ENCODE measurements at regions not wholly inside any gene's neighbourhood (a gene's known extent, or its start where the extent isn't known, plus 50 kb on each side); places are given as distances from the start of the nearest gene placed in this dataset.
"Not testable (repeated sequence)": the region's sequence is repeated elsewhere in the genome, so short reads cannot be mapped to it uniquely, and the experiment has no call there.

DNA sequence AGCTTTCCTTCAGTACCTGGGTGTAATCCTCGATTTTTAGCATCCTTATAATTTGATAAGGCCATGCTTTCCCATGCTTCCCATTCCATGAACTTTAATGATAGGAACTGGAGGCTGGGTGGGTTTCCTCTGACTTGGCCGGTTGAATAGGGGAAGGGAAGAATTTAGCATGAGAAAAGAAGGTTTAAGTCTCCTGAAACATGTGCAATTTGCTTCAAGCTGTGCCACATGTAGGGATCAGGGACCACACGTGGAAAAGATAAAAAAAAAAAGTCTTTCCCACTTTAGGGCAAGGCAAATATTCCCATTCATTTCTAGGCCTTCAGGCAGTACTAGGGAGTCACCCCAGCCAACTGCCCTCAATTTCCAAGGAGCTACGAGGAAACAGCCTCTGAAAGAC, 900.3 kb downstream of the DSC3 start:
- no peak for DNase-seq

- not testable (repeated sequence) for DNase-seq
Observed at GRCh38 chr18:30141506-30141905, 901.0 kb downstream of the DSC3 start.

GRCh38 chr18:30139631-30140287, 902.8 kb downstream of the DSC3 start:
- no peak for DNase-seq

GRCh38 chr18:30135938-30136337, 906.6 kb downstream of the DSC3 start:
- no peak for DNase-seq

DNA sequence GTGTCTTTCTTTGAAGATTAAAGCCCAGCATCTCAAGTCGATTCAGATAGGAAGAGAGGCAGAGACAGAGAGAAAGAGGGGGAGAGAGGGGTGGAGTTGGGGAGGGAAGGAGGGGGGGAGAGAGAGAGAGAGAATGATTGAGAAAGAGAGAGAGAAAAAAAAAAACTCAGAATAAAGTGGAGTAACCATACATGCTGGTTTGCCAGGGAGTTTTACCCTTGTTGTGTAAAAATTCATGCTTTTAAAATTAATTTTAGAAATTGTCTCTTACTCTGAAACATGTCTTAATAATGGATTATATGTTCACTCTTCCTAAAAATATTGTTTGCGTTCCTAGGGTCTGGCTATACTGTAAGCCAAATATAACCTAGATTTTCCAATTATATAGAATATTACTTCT, 908.5 kb downstream of the DSC3 start:
- no peak for DNase-seq

DNA sequence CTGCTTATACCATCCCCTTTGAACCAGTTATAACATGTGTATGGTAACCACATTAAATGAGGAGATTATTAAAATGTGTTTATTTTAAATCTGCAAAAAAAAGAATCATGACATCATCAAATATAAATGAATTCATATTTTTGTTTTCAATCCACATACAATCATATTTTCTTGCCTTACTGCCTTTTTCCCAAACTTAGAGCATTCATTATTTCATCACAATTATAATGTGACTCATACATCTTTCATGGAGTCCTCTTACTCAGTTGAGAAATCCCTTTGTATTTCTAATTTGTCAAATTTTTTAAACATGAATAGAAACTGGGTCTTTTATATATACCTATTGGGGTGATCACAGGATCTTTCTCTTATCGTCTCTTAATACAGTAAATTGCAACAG, 909.6 kb downstream of the DSC3 start:
- DNase-seq: no peak

DNA sequence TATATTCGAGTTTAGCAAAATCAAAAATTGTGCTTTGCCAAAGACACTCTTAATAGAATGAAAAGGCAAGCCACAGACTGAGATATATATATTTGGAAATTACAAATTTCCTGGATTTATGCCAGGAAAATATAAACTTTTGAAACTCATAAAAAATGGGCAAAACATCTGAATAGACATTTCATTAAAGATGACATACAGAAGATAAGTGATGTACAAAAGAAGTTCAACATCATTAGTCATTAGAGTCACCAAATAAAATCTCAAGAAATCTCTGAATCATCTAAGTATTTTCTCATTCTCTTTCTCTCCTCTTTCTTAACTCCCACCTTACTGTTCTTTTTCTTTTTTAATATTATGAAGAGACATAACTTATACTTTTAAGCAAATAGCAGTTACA, 921.1 kb downstream of the DSC3 start:
- DNase-seq: no peak

- no peak for DNase-seq
Observed at GRCh38 chr18:30113454-30113853, 929.1 kb downstream of the DSC3 start.

DNA sequence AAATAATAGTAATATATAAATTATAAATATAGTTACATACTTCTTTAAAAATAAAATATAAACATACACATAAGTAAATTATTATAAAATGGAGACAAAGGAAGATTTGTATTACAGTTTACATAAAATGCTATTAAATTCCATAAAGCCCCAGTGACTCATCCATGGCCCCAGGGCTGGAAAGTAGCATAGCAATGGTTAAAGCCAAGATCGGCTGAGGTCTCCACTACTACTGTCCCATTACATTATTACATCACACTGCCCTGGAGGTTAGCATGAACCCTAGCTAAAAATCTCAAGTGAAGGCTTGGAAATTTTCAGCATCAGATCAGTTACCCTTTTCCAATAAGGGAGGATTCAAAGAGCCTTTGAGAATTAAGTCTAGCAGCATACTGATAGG, 936.2 kb downstream of the DSC3 start:
- no peak for DNase-seq

GRCh38 chr18:30103881-30104280, 938.7 kb downstream of the DSC3 start:
- no peak for DNase-seq

GRCh38 chr18:30096796-30097195, 945.7 kb downstream of the DSC3 start:
- no peak for DNase-seq

DNA sequence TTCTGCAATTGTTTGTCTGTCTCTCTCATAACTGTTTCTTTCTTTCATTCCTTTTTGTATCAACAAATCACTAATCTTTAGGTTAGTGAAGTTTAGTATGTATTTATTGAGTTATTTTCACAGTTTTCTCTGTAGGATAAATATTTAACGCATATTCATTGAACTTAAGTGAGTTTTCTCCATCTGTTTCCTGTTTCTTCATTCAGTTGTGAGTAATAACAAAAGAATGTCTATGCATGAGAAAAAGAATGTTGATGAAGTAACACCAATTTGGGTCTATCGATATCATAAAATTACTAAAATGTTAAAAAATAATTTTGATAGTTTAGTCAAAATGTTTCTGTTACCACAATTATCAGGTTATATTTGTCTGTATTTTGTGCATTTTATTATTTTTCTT, 948.0 kb downstream of the DSC3 start:
- DNase-seq: no peak

GRCh38 chr18:30093376-30093775, 949.2 kb downstream of the DSC3 start:
- no peak for DNase-seq

DNA sequence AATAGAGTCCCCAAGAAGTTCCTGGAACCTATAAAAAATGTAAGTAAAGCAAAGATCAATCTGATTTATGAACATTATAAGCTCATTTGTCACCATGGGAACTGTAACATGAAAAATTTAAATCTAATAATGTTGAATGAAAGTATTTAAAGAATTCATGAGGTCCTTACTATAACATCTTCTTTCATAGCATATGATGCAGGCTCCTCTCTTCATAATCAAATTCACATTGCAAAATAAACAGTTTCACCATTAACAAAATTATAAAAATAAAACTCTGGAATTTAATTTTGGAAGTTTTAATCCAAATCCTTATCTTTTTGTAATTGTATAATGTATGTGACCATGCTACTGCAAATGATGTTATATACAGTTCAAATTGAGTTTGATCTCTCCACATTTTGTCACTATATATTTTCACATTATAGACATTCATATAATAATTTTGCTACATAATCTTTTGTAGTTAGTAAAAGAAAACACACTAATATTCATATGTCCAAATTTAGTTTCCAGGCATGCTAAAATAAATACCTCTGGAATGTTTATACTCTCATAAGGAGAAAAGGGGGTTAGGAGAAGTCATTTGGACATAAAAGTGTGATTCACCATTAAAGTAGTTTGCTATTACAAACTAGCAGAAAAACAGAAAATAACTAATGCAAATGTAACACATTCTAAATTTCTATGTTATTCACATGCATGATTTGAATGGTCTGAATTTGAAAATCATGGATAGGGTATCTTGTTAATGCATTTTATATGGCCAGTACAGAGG, 954.1 kb downstream of the DSC3 start:
- DNase-seq: no peak

GRCh38 chr18:30086351-30086750, 956.2 kb downstream of the DSC3 start:
- DNase-seq: no peak

- no peak for DNase-seq
Observed at GRCh38 chr18:30081122-30081521, 961.4 kb downstream of the DSC3 start.

- no peak for DNase-seq
Observed at GRCh38 chr18:30072609-30073385, 969.7 kb downstream of the DSC3 start.

- DNase-seq: no peak
Observed at GRCh38 chr18:30066288-30066687, 976.3 kb downstream of the DSC3 start.

DNA sequence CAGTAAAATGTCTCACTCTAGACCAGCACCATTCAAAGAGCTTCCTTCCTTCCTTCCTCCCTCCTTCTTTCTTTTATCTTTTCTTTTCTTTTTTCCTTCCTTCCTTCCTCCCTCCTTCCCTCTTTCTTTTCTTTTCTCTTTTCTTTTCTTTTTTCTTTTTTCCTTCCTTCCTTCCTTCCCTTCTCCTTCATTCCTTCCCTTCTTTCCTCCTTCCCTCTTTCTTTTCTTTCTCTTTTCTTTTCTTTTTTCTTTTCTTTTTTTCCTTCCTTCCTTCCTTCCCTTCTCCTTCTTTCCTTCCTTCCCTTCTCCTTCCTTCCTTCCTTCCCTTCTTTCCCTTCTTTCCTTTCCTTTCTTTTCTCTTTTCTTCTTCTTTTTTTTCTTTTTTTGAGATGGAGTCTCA, 985.1 kb downstream of the DSC3 start:
- DNase-seq: no peak

GRCh38 chr18:30056528-30056927, 986.0 kb downstream of the DSC3 start:
- no peak for DNase-seq

DNA sequence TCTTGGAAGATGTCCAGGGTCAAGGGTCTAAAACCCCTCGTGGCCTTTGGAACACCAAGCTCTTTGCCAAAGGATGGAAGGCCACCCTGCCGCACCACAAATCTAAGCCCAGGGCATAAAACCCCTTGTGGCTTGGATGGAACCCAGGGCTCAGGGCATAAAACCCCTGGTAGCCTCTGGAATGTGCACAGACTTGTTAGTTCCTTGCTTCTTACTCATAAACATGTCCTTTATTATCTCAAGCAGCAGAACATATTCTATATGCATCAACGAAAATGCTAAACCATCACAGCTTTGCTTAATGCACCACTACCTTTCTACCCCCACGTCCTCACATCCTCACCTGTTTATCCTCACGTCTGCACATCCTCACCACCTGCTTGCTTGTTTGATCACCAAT, 998.0 kb downstream of the DSC3 start:
- no peak for DNase-seq

DNA sequence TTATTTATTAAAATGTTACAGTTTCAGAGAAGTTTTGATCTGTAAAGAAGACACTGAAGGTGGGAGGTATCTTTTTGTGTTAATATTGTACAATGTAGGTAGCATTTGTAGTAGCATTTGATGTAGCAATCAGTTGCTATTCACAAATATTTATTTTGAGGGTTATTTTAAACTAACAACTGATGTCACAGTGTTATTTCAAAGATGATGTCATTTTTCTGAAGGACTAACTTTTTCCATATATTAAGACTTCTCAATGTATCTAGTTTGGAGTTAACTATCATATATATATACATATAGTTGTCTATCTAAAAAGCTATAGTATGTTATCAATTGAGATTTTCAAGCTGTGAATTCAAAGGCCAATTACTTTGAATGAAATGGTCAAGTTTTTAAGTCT, 1003.3 kb downstream of the DSC3 start:
- DNase-seq: no peak

DNA sequence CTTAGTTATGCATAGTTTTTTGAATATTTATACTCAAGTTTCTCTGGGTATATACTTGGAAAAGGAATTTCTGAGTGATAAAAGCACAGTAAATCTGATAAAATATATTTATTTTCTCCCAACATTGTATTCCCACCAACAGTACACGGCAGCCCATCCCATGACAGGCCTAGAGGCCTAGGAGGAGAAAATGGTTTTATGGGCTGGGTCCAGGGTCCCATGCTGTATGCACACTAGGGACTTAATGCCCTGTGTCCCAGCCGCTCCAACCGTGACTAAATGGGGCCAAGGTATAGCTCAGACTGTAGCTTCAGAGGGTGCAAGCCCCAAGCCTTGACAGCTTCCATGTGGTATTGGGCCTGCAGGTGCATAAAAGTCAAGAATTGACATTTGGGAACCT, 1007.7 kb downstream of the DSC3 start:
- no peak for DNase-seq

DNA sequence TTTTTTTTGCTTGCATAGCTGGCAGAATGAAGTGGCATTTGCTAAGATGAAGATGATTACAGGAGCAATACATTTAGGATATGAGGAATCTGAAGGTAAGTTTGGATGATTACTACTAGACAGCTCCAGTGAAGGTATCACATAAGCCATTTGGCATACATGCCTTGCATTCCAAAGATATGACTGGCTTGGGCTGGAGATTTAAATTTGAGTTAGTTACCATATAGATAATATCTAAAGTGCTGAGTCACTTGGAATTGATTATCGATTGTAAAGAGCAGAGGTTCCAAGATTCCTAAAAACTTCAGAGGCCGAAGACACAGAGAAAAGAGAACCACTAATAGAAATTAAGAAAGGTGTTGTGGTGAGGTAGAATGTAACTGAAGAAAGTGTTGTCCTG, 1026.4 kb downstream of the DSC3 start:
- no peak for DNase-seq
